ENCODE measurements at regions not wholly inside any gene's neighbourhood (a gene's known extent, or its start where the extent isn't known, plus 50 kb on each side); places are given as distances from the start of the nearest gene placed in this dataset.

GRCh38 chr2:16608661-16609643, 56.7 kb downstream of the CYRIA start:
- peak overlapping the region; percentile 60 for H3K4me3 ChIP-seq (ENCODE audit: low read depth, low read length)
- peak; percentile 98 for TF ChIP-seq CTCF (IDR thresholded peaks at IDR 0.05; ENCODE audit: insufficient read depth, low read length)
- peak; percentile 69 for DNase-seq (ENCODE audit: low read depth)

- TF ChIP-seq CTCF (IDR thresholded peaks at IDR 0.05; ENCODE audit: insufficient read depth, low read length): no peak
Observed at GRCh38 chr2:16607301-16607700, 58.3 kb downstream of the CYRIA start.

GRCh38 chr2:16604236-16604635, 61.4 kb downstream of the CYRIA start:
- DNase-seq (ENCODE audit: low read depth): no peak
- H3K4me3 ChIP-seq (ENCODE audit: low read depth, low read length): no peak overlapping the region
- TF ChIP-seq CTCF (IDR thresholded peaks at IDR 0.05; ENCODE audit: insufficient read depth, low read length): no peak

More at GRCh38 chr2:16607301-16607700, 58.3 kb downstream of the CYRIA start:
- no peak overlapping the region for H3K4me3 ChIP-seq (ENCODE audit: low read depth, low read length)
- DNase-seq (ENCODE audit: low read depth): no peak

- no peak for TF ChIP-seq CTCF (IDR thresholded peaks at IDR 0.05; ENCODE audit: insufficient read depth, low read length)
Observed at GRCh38 chr2:16591370-16591933, 74.2 kb downstream of the CYRIA start.

GRCh38 chr2:16589465-16589864, 76.2 kb downstream of the CYRIA start:
- no peak for TF ChIP-seq CTCF (IDR thresholded peaks at IDR 0.05; ENCODE audit: insufficient read depth, low read length)
- no peak overlapping the region for H3K4me3 ChIP-seq (ENCODE audit: low read depth, low read length)
- DNase-seq (ENCODE audit: low read depth): no peak

More at GRCh38 chr2:16591370-16591933, 74.2 kb downstream of the CYRIA start:
- no peak for DNase-seq (ENCODE audit: low read depth)
- H3K4me3 ChIP-seq (ENCODE audit: low read depth, low read length): no peak overlapping the region

GRCh38 chr2:16588565-16588964, 77.1 kb downstream of the CYRIA start:
- no peak for TF ChIP-seq CTCF (IDR thresholded peaks at IDR 0.05; ENCODE audit: insufficient read depth, low read length)
- H3K4me3 ChIP-seq (ENCODE audit: low read depth, low read length): no peak overlapping the region
- DNase-seq (ENCODE audit: low read depth): no peak

Data from fibroblast of the aortic adventitia (primary cell).